A549 (cell line): ENCODE measurements at regions not wholly inside any gene's neighbourhood (a gene's known extent, or its start where the extent isn't known, plus 50 kb on each side); places are given as distances from the start of the nearest gene placed in this dataset.

Experiments used
- CTCF ChIP-seq: fragments of >200 bp; sonication (Bioruptor Twin); formaldehyde crosslinking; IDR thresholded peaks from 3 replicates; pipeline ENCODE4 v1.5.1; 2016
- EP300 ChIP-seq, 2 experiments: fragments of >200 bp; sonication (Bioruptor Twin); formaldehyde crosslinking; IDR thresholded peaks; 2 replicates in 1 of 2; 3 replicates in 1 of 2; pipeline ENCODE4 v1.6.1; 2016 to 2017
- KDM5A ChIP-seq: fragments of 200-600 bp; sonication (generic); IDR thresholded peaks from 2 replicates; pipeline ENCODE4 v1.6.1; 2016; ENCODE audit warnings: antibody characterized with exemption, mild to moderate bottlenecking
- NPAS2 ChIP-seq: fragments of 250-450 bp; sonication (Bioruptor Pico); IDR thresholded peaks from 2 replicates; pipeline ENCODE4 v1.8.0; 2022; ENCODE audit warnings: mild to moderate bottlenecking, moderate library complexity, borderline replicate concordance
- PBX3 ChIP-seq: IDR thresholded peaks from 2 replicates; pipeline ENCODE4 v1.6.1; 2012
- REST ChIP-seq: fragments of 200-600 bp; sonication (generic); IDR thresholded peaks from 2 replicates; pipeline ENCODE4 v1.6.1; 2016; ENCODE audit warnings: antibody characterized with exemption, mild to moderate bottlenecking, moderate library complexity
- ZNF302 ChIP-seq: fragments of 250-450 bp; sonication (Bioruptor Pico); IDR thresholded peaks from 2 replicates; pipeline ENCODE4 v1.9.0; 2021; ENCODE audit warnings: inconsistent platforms, mild to moderate bottlenecking, moderate library complexity

GRCh38 chr13:25018729-25019115 lies 77.2 kb upstream of the PABPC3 start:
- no peak for TF ChIP-seq KDM5A
- TF ChIP-seq NPAS2 (CRISPR knock-in tag) = no peak
- no peak for TF ChIP-seq EP300 (IDR thresholded peaks at IDR 0.05)
- no peak for TF ChIP-seq REST
- no peak for TF ChIP-seq ZNF302
- no peak for TF ChIP-seq CTCF
- no peak for TF ChIP-seq PBX3
